HG03565 (cell line): ENCODE measurements at regions not wholly inside any gene's neighbourhood (a gene's known extent, or its start where the extent isn't known, plus 50 kb on each side); places are given as distances from the start of the nearest gene placed in this dataset.

ENCODE experiments used
- ATAC-seq: cut with Tn5 transposase; IDR thresholded peaks from one replicate; pipeline ENCODE4 v1.9.1; 2021; ENCODE audit warnings: mild to moderate bottlenecking, moderate library complexity; ENCODE audit not compliant: unreplicated experiment

- no peak for ATAC-seq
Measured at GRCh38 chr14:71273366-71273765, 366.1 kb downstream of the PCNX1 start.

GRCh38 chr14:71284048-71284447 is 376.8 kb downstream of the PCNX1 start:
- ATAC-seq: no peak

- ATAC-seq: no peak
Measured at GRCh38 chr14:71286126-71286525, 378.9 kb downstream of the PCNX1 start.

DNA sequence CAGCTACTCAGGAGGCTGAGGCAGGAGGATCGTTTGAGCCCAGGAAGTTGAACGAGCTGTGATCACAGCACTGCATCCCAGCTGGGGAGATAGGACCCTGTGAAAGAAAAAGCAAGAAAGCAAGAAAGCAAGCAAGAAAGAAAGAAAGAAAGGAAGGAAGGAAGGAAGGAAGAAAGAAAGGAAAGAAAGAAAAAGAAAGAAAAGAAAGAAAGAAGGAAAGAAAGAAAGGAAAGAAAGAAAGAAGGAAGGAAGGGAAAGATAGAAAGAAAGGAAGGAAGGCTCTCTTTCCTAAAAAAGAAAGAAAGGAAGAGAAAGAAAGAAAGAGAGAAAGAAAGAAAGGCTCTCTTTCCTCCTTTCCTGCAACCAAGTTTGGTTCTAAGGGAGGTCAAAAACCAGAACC is 380.3 kb downstream of the PCNX1 start:
- no peak for ATAC-seq

- peak; percentile 64 for ATAC-seq
Measured at GRCh38 chr14:71289536-71289935, 382.3 kb downstream of the PCNX1 start.

GRCh38 chr14:71290301-71290700 is 383.0 kb downstream of the PCNX1 start:
- no peak for ATAC-seq

GRCh38 chr14:71290960-71291466 is 383.8 kb downstream of the PCNX1 start:
- no peak for ATAC-seq

DNA sequence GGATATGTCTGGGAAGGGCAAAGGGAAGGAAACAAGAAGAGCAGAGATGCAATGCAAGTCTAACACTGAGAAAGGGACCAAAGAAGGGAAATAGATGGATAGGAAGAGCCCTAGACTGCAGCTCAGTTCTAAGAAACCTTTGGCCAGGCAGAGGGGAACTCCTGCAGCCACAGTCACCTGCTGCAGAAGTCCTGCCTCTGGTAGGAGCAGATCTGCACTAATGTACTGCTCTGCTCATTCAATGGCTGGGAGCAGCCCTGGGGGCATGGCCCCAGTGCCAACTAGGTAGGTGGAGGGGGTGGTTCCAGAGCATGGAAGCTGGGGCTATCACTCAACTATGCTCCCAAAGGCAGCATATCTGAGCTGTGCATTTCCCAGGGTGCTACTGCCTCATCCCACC is 388.9 kb downstream of the PCNX1 start:
- no peak for ATAC-seq

DNA sequence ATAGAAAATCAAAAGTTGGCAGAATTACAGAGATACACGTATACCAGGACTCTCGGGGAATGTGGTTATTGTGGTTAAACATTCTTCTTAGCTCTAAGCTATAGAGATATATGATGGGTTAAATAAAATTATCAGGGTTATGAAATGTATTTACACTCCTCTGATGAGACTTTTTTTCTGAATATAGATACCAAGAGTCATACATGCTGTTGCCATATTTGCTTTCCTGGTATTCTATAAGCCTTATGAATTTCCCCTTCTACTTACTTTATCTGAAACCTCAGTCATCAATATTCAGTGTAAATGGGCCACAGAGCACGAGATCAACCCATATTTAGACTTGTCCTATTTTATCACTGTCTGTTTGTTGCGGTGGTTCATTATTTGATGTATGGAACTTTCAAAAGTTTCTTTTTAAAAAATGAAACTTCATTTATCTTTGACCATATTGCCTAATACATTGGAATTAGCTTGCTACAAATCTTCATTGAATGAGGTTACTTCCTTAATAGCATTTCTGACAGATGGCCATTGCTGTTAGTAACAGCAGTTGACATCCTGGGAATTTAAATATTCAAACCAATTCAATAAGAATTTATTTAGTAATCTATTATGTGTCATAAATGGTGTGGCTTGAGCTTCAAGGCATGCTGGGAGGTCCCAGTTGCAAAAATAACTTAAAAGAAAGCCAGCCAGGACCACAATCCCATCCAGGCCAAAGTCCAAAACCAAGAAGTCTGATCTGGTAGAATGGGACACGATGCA is 393.5 kb downstream of the PCNX1 start:
- no peak for ATAC-seq

DNA sequence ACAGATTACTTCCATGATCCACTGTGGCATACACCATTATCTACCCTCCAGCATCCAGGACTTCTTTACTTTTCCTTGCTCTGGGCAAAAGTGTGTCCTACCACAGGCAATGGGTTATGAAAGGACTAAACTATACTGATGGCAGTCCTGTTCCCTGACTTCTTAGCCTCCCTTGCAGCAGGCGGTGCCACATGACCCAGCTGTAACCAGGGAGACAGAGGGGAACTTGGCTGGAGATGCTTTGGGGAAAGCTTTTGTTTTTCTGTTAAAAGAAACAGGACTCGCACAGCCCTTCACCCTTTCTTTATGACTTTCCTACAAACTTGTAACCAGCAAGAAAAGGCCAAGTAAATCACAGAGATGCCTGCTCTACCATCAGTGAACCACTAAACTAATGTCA is 394.4 kb downstream of the PCNX1 start:
- no peak for ATAC-seq

- no peak for ATAC-seq
Measured at GRCh38 chr14:71304690-71305089, 397.4 kb downstream of the PCNX1 start.

DNA sequence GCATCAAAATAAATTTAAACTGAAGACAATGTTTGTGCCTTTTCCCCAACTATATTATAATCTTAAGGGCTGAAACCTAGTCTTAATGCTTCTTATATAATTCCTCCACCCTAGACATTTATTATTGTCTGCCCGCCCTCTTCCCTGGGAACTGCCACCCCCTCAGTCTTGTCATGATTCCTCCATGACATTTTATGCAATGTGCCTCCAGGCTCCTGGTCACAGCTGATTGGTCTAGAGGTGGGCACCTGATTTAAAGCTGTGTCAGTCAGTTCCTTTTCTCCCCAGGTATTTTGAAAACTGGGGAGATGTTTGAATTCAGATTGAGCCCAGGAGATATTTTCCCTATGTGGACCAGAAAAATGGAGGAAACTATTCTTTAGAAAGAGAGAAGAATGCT is 401.4 kb downstream of the PCNX1 start:
- ATAC-seq: no peak

- no peak for ATAC-seq
Measured at GRCh38 chr14:71309756-71310155, 402.5 kb downstream of the PCNX1 start.

- no peak for ATAC-seq
Measured at GRCh38 chr14:71311061-71311460, 403.8 kb downstream of the PCNX1 start.

DNA sequence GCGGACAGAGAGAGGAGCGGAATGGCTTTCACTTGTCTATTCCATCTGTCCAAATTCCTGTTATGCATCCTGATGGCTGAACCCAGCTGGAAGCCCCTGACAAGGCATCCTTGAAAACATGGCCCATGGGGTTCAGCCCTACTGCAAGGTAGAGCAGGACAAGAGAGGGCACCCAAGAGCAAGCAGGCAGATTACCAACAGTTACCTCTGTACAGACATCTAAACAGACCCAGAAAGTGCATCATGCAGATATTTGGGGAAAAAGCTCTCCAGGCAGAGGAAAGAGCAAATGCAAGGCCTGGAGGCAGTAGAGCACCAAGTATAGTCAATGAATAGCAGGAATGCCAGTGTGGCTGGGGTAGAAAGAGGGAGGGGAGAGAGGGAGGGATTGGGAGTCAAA is 407.5 kb downstream of the PCNX1 start:
- ATAC-seq: no peak

- no peak for ATAC-seq
Measured at GRCh38 chr14:71317385-71318096, 410.3 kb downstream of the PCNX1 start.

DNA sequence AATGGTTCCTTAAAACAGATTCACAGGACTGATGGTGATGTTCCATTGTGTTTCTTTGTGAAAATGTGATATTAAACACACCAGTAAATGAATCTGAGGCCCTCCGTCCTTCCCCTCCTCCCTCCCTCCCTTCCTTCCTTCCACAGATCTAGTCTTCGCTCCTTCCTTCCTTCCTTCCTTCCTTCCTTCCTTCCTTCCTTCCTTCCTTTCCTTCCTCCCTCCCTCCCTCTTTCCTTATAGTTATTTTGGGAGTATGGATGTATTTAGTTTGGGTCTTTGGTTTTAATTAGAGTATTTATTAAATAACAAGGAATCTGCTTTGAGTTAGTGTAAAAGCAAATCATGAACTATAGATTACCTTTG is 410.8 kb downstream of the PCNX1 start:
- no peak for ATAC-seq

DNA sequence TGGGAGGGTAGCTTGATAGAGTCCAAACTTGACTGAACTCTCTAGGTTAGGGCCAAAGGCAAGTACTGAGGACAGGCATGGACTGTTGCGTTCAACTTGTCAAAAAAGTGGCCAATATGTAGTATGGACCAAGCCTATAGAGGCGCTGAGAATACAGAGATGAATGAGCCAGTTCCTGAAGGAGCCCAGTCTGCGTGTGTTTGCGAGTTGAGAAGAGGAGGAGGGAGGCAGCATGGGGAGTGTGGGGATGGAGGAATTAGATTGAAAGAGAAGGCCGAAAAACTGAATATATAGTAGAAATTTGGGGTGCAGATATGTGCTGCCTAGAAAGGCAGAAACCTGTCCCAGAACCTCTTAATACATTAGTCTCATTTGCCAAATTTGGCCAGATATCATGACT is 412.4 kb downstream of the PCNX1 start:
- ATAC-seq: no peak

- peak; percentile 60 for ATAC-seq
Measured at GRCh38 chr14:71320107-71320733, 413.0 kb downstream of the PCNX1 start, which contains the start of gene SIPA1L1. TSS of gene SIPA1L1 (plus strand) at chr14:71320476.

GRCh38 chr14:71320734-71321573 is 413.7 kb downstream of the PCNX1 start:
- no peak for ATAC-seq
